IMR-90 (cell line): ENCODE measurements at regions not wholly inside any gene's neighbourhood (a gene's known extent, or its start where the extent isn't known, plus 50 kb on each side); places are given as distances from the start of the nearest gene placed in this dataset.
A peak's percentile ranks its signal among the peaks of the same experiment; 100 is the strongest.

Source experiments
- ATAC-seq: fragments of 200-7000 bp; cut with Tn5 transposase; 2 replicates; pipeline ENCODE4 v1.9.1; 2020; ENCODE audit warnings: low read depth, mild to moderate bottlenecking, moderate library complexity
- BruUV-seq: library from RNA; stranded (reverse); fragments of 400-500 nt; replicated peaks from 2 replicates; lab custom pipeline; 2021; lab: Mats Ljungman, UMichigan
- CTCF ChIA-PET: fragments of 300-600 bp; formaldehyde crosslinking; extraction: SDS; loops from one replicate; lab custom pipeline; 2021; ENCODE audit warnings: antibody characterized with exemption; lab: Yijun Ruan, JAX
- POLR2A ChIA-PET: fragments of 300-600 bp; sonication (Branson Sonifier 250); formaldehyde crosslinking; loops from one replicate; lab custom pipeline; 2022; ENCODE audit warnings: antibody characterized with exemption; ENCODE audit not compliant: unreplicated experiment; lab: Charles Lee
- DNase-seq: peaks from one replicate; pipeline ENCODE4 v3.0.0; 2013
- H2AFZ ChIP-seq: replicated peaks from 2 replicates; pipeline ENCODE3; 2013; ENCODE audit warnings: low read length, mild to moderate bottlenecking; ENCODE audit not compliant: poor library complexity
- H2AK5ac ChIP-seq: 2 replicates; pipeline ENCODE4 v1.6.1; 2013; ENCODE audit warnings: low read depth, low read length, inconsistent platforms
- H2AK9ac ChIP-seq: replicated peaks from 2 replicates; pipeline ENCODE3; 2013; ENCODE audit warnings: mild to moderate bottlenecking, low read depth, low read length, moderate library complexity; ENCODE audit not compliant: poor library complexity
- H2BK120ac ChIP-seq: 2 replicates; pipeline ENCODE4 v1.6.1; 2013; ENCODE audit warnings: low read depth, low read length, inconsistent platforms
- H2BK15ac ChIP-seq: 3 replicates; pipeline ENCODE4 v1.6.1; 2013; ENCODE audit warnings: low read depth, low read length, inconsistent platforms
- H2BK20ac ChIP-seq: 2 replicates; pipeline ENCODE4 v1.6.1; 2013; ENCODE audit warnings: low read depth, mild to moderate bottlenecking, inconsistent platforms, low read length, moderate library complexity
- H2BK5ac ChIP-seq: 2 replicates; pipeline ENCODE4 v1.6.1; 2013; ENCODE audit warnings: mild to moderate bottlenecking, low read depth, low read length, inconsistent platforms; ENCODE audit not compliant: poor library complexity, severe bottlenecking
- H3K14ac ChIP-seq: replicated peaks from 2 replicates; pipeline ENCODE4 v1.6.1; 2013; ENCODE audit warnings: low read depth, low read length, inconsistent platforms
- H3K18ac ChIP-seq: 2 replicates; pipeline ENCODE4 v1.6.1; 2013; ENCODE audit warnings: low read depth, low read length, control low read depth
- H3K23ac ChIP-seq: 2 replicates; pipeline ENCODE4 v1.6.1; 2013; ENCODE audit warnings: low read depth, low read length, inconsistent platforms
- H3K27ac ChIP-seq: 2 replicates; pipeline ENCODE4 v1.5.1; 2013; ENCODE audit warnings: mild to moderate bottlenecking, control low read depth, low read length; ENCODE audit not compliant: insufficient read depth
- H3K27me3 ChIP-seq: 2 replicates; pipeline ENCODE4 v1.6.1; 2013; ENCODE audit warnings: low read length; ENCODE audit not compliant: control insufficient read depth, insufficient read depth
- H3K36me3 ChIP-seq: 2 replicates; pipeline ENCODE4 v1.6.1; 2013; ENCODE audit warnings: low read length, mixed read lengths; ENCODE audit not compliant: control insufficient read depth, insufficient read depth
- H3K4ac ChIP-seq: 2 replicates; pipeline ENCODE4 v1.6.1; 2013; ENCODE audit warnings: low read depth, low read length, inconsistent platforms
- H3K4me1 ChIP-seq: 2 replicates; pipeline ENCODE4 v1.6.1; 2013; ENCODE audit warnings: low read length, mixed read lengths; ENCODE audit not compliant: control insufficient read depth, insufficient read depth
- H3K4me2 ChIP-seq: 2 replicates; pipeline ENCODE4 v1.6.1; 2013; ENCODE audit warnings: low read depth, mild to moderate bottlenecking, control low read depth, low read length, moderate library complexity
- H3K4me3 ChIP-seq: 2 replicates; pipeline ENCODE4 v1.5.1; 2013; ENCODE audit warnings: low read depth, mild to moderate bottlenecking, control low read depth, low read length, moderate library complexity; ENCODE audit not compliant: insufficient read depth
- H3K56ac ChIP-seq: 2 replicates; pipeline ENCODE4 v1.6.1; 2013; ENCODE audit warnings: low read length, inconsistent platforms; ENCODE audit not compliant: insufficient read depth; ENCODE audit errors: extremely low read depth
- H3K79me1 ChIP-seq, 2 experiments: 2 replicates each; pipeline ENCODE4 v1.6.1; 2013; ENCODE audit warnings: low read length in 2 of 2, inconsistent platforms in 1 of 2, low read depth in 1 of 2
- H3K9ac ChIP-seq: 2 replicates; pipeline ENCODE4 v1.6.1; 2013; ENCODE audit warnings: low read depth, low read length, control low read depth
- H3K9me1 ChIP-seq: 2 replicates; pipeline ENCODE4 v1.6.1; 2013; ENCODE audit warnings: low read length, inconsistent platforms; ENCODE audit not compliant: insufficient read depth
- H3K9me3 ChIP-seq: 2 replicates; pipeline ENCODE4 v1.6.1; 2013; ENCODE audit warnings: low read length; ENCODE audit not compliant: control insufficient read depth, insufficient read depth
- H4K20me1 ChIP-seq: 2 replicates; pipeline ENCODE4 v1.6.1; 2013; ENCODE audit warnings: low read length, inconsistent platforms; ENCODE audit not compliant: insufficient read depth
- H4K5ac ChIP-seq: 2 replicates; pipeline ENCODE4 v1.6.1; 2013; ENCODE audit warnings: mild to moderate bottlenecking, low read depth, low read length, control low read depth
- H4K8ac ChIP-seq, 2 experiments: 2 replicates each; pipeline ENCODE4 v1.6.1; 2013; ENCODE audit warnings: low read depth in 2 of 2, low read length in 2 of 2, control low read depth in 1 of 2, inconsistent platforms in 1 of 2
- H4K91ac ChIP-seq: 2 replicates; pipeline ENCODE4 v1.6.1; 2013; ENCODE audit warnings: low read depth, low read length, inconsistent platforms; ENCODE audit not compliant: insufficient read depth
- MAFK ChIP-seq: IDR thresholded peaks from 2 replicates; pipeline ENCODE4 v1.6.1; 2012; ENCODE audit warnings: low read depth, low read length, improper control_type of control experiment
- MAZ ChIP-seq: IDR thresholded peaks from 2 replicates; pipeline ENCODE4 v1.6.1; 2012; ENCODE audit warnings: low read depth, mild to moderate bottlenecking, low read length, improper control_type of control experiment, moderate library complexity, borderline replicate concordance
- MXI1 ChIP-seq: IDR thresholded peaks from 2 replicates; pipeline ENCODE4 v1.6.1; 2012; ENCODE audit warnings: low read depth, mild to moderate bottlenecking, low read length, moderate library complexity, borderline replicate concordance
- NFE2L2 ChIP-seq: fragments of 150-350 bp; IDR thresholded peaks from 2 replicates; pipeline ENCODE4 v1.6.1; 2016; ENCODE audit warnings: low read depth, mild to moderate bottlenecking, low read length
- POLR2A ChIP-seq: IDR thresholded peaks from 2 replicates; pipeline ENCODE4 v1.6.1; 2012; ENCODE audit warnings: mild to moderate bottlenecking, low read depth, low read length
- RAD21 ChIP-seq: IDR thresholded peaks from 2 replicates; pipeline ENCODE4 v1.6.1; 2012; ENCODE audit warnings: low read length, improper control_type of control experiment
- WGBS, 2 experiments: methylation state at CpG; one replicate each; pipeline versions ENCODE4 v1.1.5 to v1.1.7; 2013; ENCODE audit warnings: missing lambda C conversion rate in 2 of 2; ENCODE audit not compliant: insufficient read length in 1 of 2; ENCODE audit errors: extremely low coverage in 2 of 2; 5-methylcytosine and 5-hydroxymethylcytosine counted together
- dilution Hi-C: fragments of 300-500 bp; cut with HindIII; formaldehyde crosslinking; loops from one replicate; pipeline ENCODE4 v1.14.3; 2018; ENCODE audit warnings: low sequenced_read_pairs; ENCODE audit not compliant: unreplicated experiment
- in situ Hi-C: fragments of 300-500 bp; cut with MboI; formaldehyde crosslinking; loops from 3 replicates; pipeline ENCODE4 v1.14.3; 2019; ENCODE audit warnings: low sequenced_read_pairs, inconsistent platforms, mixed read lengths
- intact Hi-C: fragments of 100-400 bp; cut with micrococcal nuclease; formaldehyde crosslinking; loops from 2 replicates; pipeline ENCODE4 v1.10.0; 2022
- TF ChIP-seq, protein P1 (sequence below): conservative IDR thresholded peaks from 2 replicates; pipeline ENCODE4 v1.5.1; 2012; ENCODE audit warnings: mild to moderate bottlenecking, low read depth, low read length, improper control_type of control experiment
- TF ChIP-seq, protein P2 (sequence below): fragments of 150-350 bp; IDR thresholded peaks from 2 replicates; pipeline ENCODE4 v1.6.1; 2017; ENCODE audit warnings: mild to moderate bottlenecking, antibody characterized with exemption, low read length, low read depth

DNA sequence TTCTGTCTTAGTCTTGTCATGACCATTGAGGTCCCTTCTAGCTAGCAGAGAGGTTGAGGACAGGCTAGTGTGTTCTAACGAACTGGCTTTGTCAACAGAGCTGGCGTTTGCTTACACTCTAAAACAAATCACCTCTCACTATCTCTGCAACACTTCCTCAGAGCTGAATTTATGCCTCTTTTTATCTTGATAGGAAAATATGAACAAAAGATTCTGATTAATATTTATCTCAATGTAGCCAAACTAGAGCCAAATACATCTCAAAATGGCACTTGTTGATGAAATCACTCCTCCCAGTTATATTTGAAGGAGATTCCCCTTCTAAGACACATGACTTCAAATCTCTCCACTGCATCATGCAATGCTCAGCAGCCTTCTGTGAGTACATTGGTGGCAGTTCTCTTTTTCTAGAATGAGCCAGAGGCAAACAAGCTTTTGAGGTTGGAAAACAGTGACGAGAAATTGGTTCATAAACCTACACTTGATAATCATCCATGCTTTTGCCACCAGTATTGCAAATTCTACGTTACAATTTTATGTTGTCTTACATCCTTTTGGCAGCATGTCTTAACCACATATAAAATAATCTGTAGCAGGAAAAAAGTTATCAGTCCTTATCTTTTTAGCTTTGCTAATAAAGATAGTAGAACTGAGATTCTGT, 615.7 kb upstream of the CITED2 start:
- DNase-seq (no peak), ATAC-seq (no peak)
- H3K79me1 ChIP-seq = no peaks in the 10 kb centered on the region
- in situ Hi-C loops (no loop called here), dilution Hi-C loops (no loop called here), intact Hi-C loops (no loop called here)
- peak overlapping the region; percentile 2; the same call in 1 of the 2 replicates for H4K91ac ChIP-seq
- no peak overlapping the region for H2BK120ac ChIP-seq
- H3K9me3 ChIP-seq = no peaks in the 10 kb centered on the region
- H3K4me1 ChIP-seq = peaks cover 3% of the 10 kb centered on the region; the same call in 1 of the 2 replicates
- no peak overlapping the region for H3K27ac ChIP-seq
- no peak overlapping the region for H2AFZ ChIP-seq
- H3K18ac ChIP-seq = no peak overlapping the region; the same call in 1 of the 2 replicates
- H4K5ac ChIP-seq = no peak overlapping the region; the same call in 1 of the 2 replicates
- H3K4me3 ChIP-seq = no peak overlapping the region
- WGBS, 2 experiments = no CpG with 5 or more reads among the region's 4 CpGs
- ChIA-PET CTCF (no interaction called here), POLR2A (no interaction called here)
- no peaks in the 10 kb centered on the region for H3K27me3 ChIP-seq
- H3K56ac ChIP-seq = no peak overlapping the region
- no peak overlapping the region for H3K23ac ChIP-seq
- H2AK9ac ChIP-seq = no peak overlapping the region
- TF ChIP-seq RAD21 (no peak), NFE2L2 (no peak), POLR2A (no peak), MAFK (no peak), MAZ (no peak), MXI1 (no peak)
- TF ChIP-seq, protein P1, sequence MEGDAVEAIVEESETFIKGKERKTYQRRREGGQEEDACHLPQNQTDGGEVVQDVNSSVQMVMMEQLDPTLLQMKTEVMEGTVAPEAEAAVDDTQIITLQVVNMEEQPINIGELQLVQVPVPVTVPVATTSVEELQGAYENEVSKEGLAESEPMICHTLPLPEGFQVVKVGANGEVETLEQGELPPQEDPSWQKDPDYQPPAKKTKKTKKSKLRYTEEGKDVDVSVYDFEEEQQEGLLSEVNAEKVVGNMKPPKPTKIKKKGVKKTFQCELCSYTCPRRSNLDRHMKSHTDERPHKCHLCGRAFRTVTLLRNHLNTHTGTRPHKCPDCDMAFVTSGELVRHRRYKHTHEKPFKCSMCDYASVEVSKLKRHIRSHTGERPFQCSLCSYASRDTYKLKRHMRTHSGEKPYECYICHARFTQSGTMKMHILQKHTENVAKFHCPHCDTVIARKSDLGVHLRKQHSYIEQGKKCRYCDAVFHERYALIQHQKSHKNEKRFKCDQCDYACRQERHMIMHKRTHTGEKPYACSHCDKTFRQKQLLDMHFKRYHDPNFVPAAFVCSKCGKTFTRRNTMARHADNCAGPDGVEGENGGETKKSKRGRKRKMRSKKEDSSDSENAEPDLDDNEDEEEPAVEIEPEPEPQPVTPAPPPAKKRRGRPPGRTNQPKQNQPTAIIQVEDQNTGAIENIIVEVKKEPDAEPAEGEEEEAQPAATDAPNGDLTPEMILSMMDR = no peak
- TF ChIP-seq, protein P2, sequence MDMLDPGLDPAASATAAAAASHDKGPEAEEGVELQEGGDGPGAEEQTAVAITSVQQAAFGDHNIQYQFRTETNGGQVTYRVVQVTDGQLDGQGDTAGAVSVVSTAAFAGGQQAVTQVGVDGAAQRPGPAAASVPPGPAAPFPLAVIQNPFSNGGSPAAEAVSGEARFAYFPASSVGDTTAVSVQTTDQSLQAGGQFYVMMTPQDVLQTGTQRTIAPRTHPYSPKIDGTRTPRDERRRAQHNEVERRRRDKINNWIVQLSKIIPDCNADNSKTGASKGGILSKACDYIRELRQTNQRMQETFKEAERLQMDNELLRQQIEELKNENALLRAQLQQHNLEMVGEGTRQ = no peak
- H4K8ac ChIP-seq = no peak overlapping the region
- BruUV-seq = no TSS peak
- H2BK20ac ChIP-seq = no peak overlapping the region
- H3K9ac ChIP-seq = no peak overlapping the region
- no peaks in the 10 kb centered on the region for H4K20me1 ChIP-seq
- no peak overlapping the region for H3K14ac ChIP-seq
- H3K4ac ChIP-seq = peak overlapping the region; percentile 27; the same call in 1 of the 2 replicates
- H3K9me1 ChIP-seq = no peaks in the 10 kb centered on the region
- peak overlapping the region; percentile 36; the same call in 1 of the 2 replicates for H2AK5ac ChIP-seq
- no peaks in the 10 kb centered on the region for H3K36me3 ChIP-seq
- no peak overlapping the region for H3K4me2 ChIP-seq
- H2BK5ac ChIP-seq = no peak overlapping the region
- H2BK15ac ChIP-seq = 0 out of 3 replicates have a peak overlapping the region, but pooled peaks have one; percentile 34
